H1 (cell line): ENCODE measurements at regions not wholly inside any gene's neighbourhood (a gene's known extent, or its start where the extent isn't known, plus 50 kb on each side); places are given as distances from the start of the nearest gene placed in this dataset.

Experiments used
- CTCF ChIA-PET: fragments of 300-600 bp; sonication (Branson Sonifier 250); formaldehyde crosslinking; loops from one replicate; lab custom pipeline; 2021; ENCODE audit not compliant: partially characterized antibody; lab: Charles Lee
- POLR2A ChIA-PET: fragments of 300-600 bp; sonication (Branson Sonifier 250); formaldehyde crosslinking; loops from one replicate; lab custom pipeline; 2021; ENCODE audit warnings: inconsistent platforms; ENCODE audit not compliant: partially characterized antibody; lab: Charles Lee
- DNase-seq, 2 experiments: peaks; one replicate each; pipeline versions ENCODE4 v3.0.0 to v3.0.0-alpha.2; 2010 to 2022; ENCODE audit warnings: low spot score in 2 of 2, low read depth in 1 of 2, mixed read lengths in 1 of 2
- FAIRE-seq: peaks from 2 replicates; lab custom pipeline; 2011; peaks lifted over from hg19 to GRCh38; lab: Jason Lieb, UNC
- H2AFZ ChIP-seq: 2 replicates; pipeline ENCODE4 v1.8.1; 2012; ENCODE audit warnings: low read length, inconsistent platforms
- H2AK5ac ChIP-seq: 2 replicates; pipeline ENCODE4 v1.6.1; 2013; ENCODE audit warnings: low read depth, low read length
- H2BK120ac ChIP-seq: replicated peaks from 2 replicates; pipeline ENCODE3; 2013; ENCODE audit warnings: low read depth, low read length, inconsistent platforms
- H2BK12ac ChIP-seq: 2 replicates; pipeline ENCODE4 v1.6.1; 2013; ENCODE audit warnings: low read depth, low read length
- H2BK15ac ChIP-seq: 2 replicates; pipeline ENCODE4 v1.6.1; 2013; ENCODE audit warnings: low read length
- H2BK20ac ChIP-seq: 2 replicates; pipeline ENCODE4 v1.6.1; 2013; ENCODE audit warnings: low read length
- H2BK5ac ChIP-seq: 2 replicates; pipeline ENCODE4 v1.6.1; 2013; ENCODE audit warnings: low read depth, low read length
- H3K14ac ChIP-seq: 2 replicates; pipeline ENCODE4 v1.6.1; 2013; ENCODE audit warnings: inconsistent platforms; ENCODE audit not compliant: insufficient read length
- H3K18ac ChIP-seq: 2 replicates; pipeline ENCODE4 v1.6.1; 2013; ENCODE audit warnings: low read length; ENCODE audit errors: extremely low read depth
- H3K23ac ChIP-seq: 2 replicates; pipeline ENCODE4 v1.6.1; 2013; ENCODE audit warnings: inconsistent platforms; ENCODE audit not compliant: insufficient read length
- H3K23me2 ChIP-seq: 2 replicates; pipeline ENCODE4 v1.6.1; 2013; ENCODE audit warnings: low read depth, low read length
- H3K27ac ChIP-seq: 2 replicates; pipeline ENCODE4 v1.6.1; 2011; ENCODE audit warnings: low read depth, low read length, inconsistent platforms
- H3K27me3 ChIP-seq, 4 experiments: replicated peaks in 1 of 4; 1 replicate in 1 of 4; 2 replicates in 3 of 4; pipeline versions ENCODE4 v1.6.1 to v1.8.1; 2011 to 2013; ENCODE audit warnings: low read length in 3 of 4, mild to moderate bottlenecking in 3 of 4, inconsistent platforms in 2 of 4, mixed read lengths in 2 of 4, moderate library complexity in 1 of 4; ENCODE audit not compliant: control insufficient read depth in 3 of 4, insufficient read depth in 3 of 4; ENCODE audit errors: extremely low read depth in 1 of 4
- H3K36me3 ChIP-seq, 4 experiments: 2 replicates each; pipeline versions ENCODE4 v1.6.1 to v1.8.1; 2011 to 2013; ENCODE audit warnings: mild to moderate bottlenecking in 4 of 4, low read length in 3 of 4, moderate library complexity in 2 of 4, control low read depth in 1 of 4, inconsistent platforms in 1 of 4; ENCODE audit not compliant: insufficient read depth in 4 of 4, control insufficient read depth in 2 of 4
- H3K4ac ChIP-seq: replicated peaks from 2 replicates; pipeline ENCODE3; 2013; ENCODE audit warnings: low read length, low read depth, mixed read lengths, inconsistent platforms; ENCODE audit not compliant: insufficient read length
- H3K4me1 ChIP-seq, 4 experiments: replicated peaks in 1 of 4; 1 replicate in 1 of 4; 2 replicates in 3 of 4; pipeline versions ENCODE4 v1.6.1 to v1.8.1; 2011 to 2013; ENCODE audit warnings: low read length in 3 of 4, inconsistent platforms in 2 of 4, mixed read lengths in 1 of 4; ENCODE audit not compliant: insufficient read depth in 4 of 4, control insufficient read depth in 3 of 4
- H3K4me2 ChIP-seq, 2 experiments: 2 replicates each; pipeline versions ENCODE4 v1.6.1 to v1.8.1; 2011 to 2013; ENCODE audit warnings: low read depth in 2 of 2, low read length in 2 of 2, control low read depth in 1 of 2, inconsistent platforms in 1 of 2, mild to moderate bottlenecking in 1 of 2; ENCODE audit not compliant: insufficient read depth in 1 of 2
- H3K4me3 ChIP-seq, 4 experiments: fragments of 200-600, 300-600 bp in 1 of 4; sonication (generic), shearing (Covaris generic), sonication (Bioruptor Twin) in 1 of 4; 2 replicates each; pipeline versions ENCODE4 v1.5.1 to v1.8.1; 2011 to 2016; ENCODE audit warnings: low read length in 4 of 4, low read depth in 3 of 4, control low read depth in 2 of 4, inconsistent platforms in 2 of 4, mild to moderate bottlenecking in 2 of 4, mixed read lengths in 1 of 4, moderate library complexity in 1 of 4; ENCODE audit not compliant: insufficient read depth in 2 of 4; ENCODE audit errors: extremely low read depth in 1 of 4
- H3K56ac ChIP-seq: replicated peaks from 2 replicates; pipeline ENCODE3; 2013; ENCODE audit warnings: low read depth, mild to moderate bottlenecking, mixed read lengths, low read length, inconsistent platforms; ENCODE audit not compliant: insufficient read length
- H3K79me1 ChIP-seq: 2 replicates; pipeline ENCODE4 v1.6.1; 2013; ENCODE audit warnings: low read depth, low read length, control low read depth
- H3K79me2 ChIP-seq, 2 experiments: 2 replicates each; pipeline versions ENCODE4 v1.6.1 to v1.8.1; 2012 to 2013; ENCODE audit warnings: low read length in 2 of 2, mild to moderate bottlenecking in 2 of 2, inconsistent platforms in 1 of 2; ENCODE audit not compliant: insufficient read depth in 2 of 2, control insufficient read depth in 1 of 2
- H3K9ac ChIP-seq, 4 experiments: replicated peaks in 1 of 4; 1 replicate in 1 of 4; 2 replicates in 3 of 4; pipeline versions ENCODE4 v1.6.1 to v1.8.1; 2011 to 2013; ENCODE audit warnings: low read depth in 3 of 4, low read length in 3 of 4, control low read depth in 2 of 4, mild to moderate bottlenecking in 2 of 4, moderate library complexity in 2 of 4, inconsistent platforms in 1 of 4; ENCODE audit errors: extremely low read depth in 1 of 4
- H3K9me3 ChIP-seq, 2 experiments: 2 replicates each; pipeline versions ENCODE4 v1.6.1 to v1.8.1; 2012 to 2013; ENCODE audit warnings: mild to moderate bottlenecking in 2 of 2, moderate library complexity in 2 of 2, control low read depth in 1 of 2, inconsistent platforms in 1 of 2, low read depth in 1 of 2, low read length in 1 of 2, mixed read lengths in 1 of 2; ENCODE audit not compliant: insufficient read depth in 2 of 2
- H4K20me1 ChIP-seq, 2 experiments: replicated peaks in 1 of 2; 2 replicates each; pipeline versions ENCODE3 to v1.8.1; 2011 to 2013; ENCODE audit warnings: inconsistent platforms in 2 of 2, low read length in 2 of 2, mild to moderate bottlenecking in 1 of 2; ENCODE audit not compliant: insufficient read depth in 2 of 2, control insufficient read depth in 1 of 2
- H4K5ac ChIP-seq: 2 replicates; pipeline ENCODE4 v1.6.1; 2013; ENCODE audit warnings: low read length, low read depth, mixed read lengths, inconsistent platforms; ENCODE audit not compliant: insufficient read length
- H4K8ac ChIP-seq: 2 replicates; pipeline ENCODE4 v1.8.0; 2013; ENCODE audit warnings: mild to moderate bottlenecking, moderate library complexity, low read length, inconsistent platforms; ENCODE audit not compliant: insufficient read depth; ENCODE audit errors: extremely low read depth
- H4K91ac ChIP-seq: replicated peaks from 2 replicates; pipeline ENCODE3; 2013; ENCODE audit warnings: low read length, mixed read lengths, inconsistent platforms; ENCODE audit not compliant: insufficient read length
- BACH1 ChIP-seq: IDR thresholded peaks from 2 replicates; pipeline ENCODE4 v1.6.1; 2012; ENCODE audit warnings: low read length, improper control_type of control experiment
- BRCA1 ChIP-seq: IDR thresholded peaks from 2 replicates; pipeline ENCODE4 v1.6.1; 2012; ENCODE audit warnings: low read depth, low read length, improper control_type of control experiment
- EGR1 ChIP-seq: IDR thresholded peaks from 2 replicates; pipeline ENCODE4 v1.6.1; 2011; ENCODE audit warnings: low read depth, low read length, borderline replicate concordance
- FOSL1 ChIP-seq: IDR thresholded peaks from 2 replicates; pipeline ENCODE4 v1.6.1; 2011; ENCODE audit warnings: mild to moderate bottlenecking, low read depth, low read length, moderate library complexity; ENCODE audit not compliant: insufficient read depth
- HDAC6 ChIP-seq: IDR thresholded peaks from one replicate; pipeline ENCODE4 v1.7.1; 2012; ENCODE audit warnings: low read depth, mild to moderate bottlenecking, inconsistent platforms, low read length, moderate library complexity
- JUN ChIP-seq: IDR thresholded peaks from 2 replicates; pipeline ENCODE4 v1.6.1; 2011; ENCODE audit warnings: low read depth, mild to moderate bottlenecking, improper control_type of control experiment, low read length
- MAFK ChIP-seq: IDR thresholded peaks from 2 replicates; pipeline ENCODE4 v1.6.1; 2012; ENCODE audit warnings: low read depth, mild to moderate bottlenecking, improper control_type of control experiment, low read length
- POLR2AphosphoS5 ChIP-seq: IDR thresholded peaks from 2 replicates; pipeline ENCODE4 v1.6.1; 2011; ENCODE audit warnings: low read depth, low read length
- RNF2 ChIP-seq: fragments of 200-900, 300-1000 bp; sonication (generic); IDR thresholded peaks from 2 replicates; pipeline ENCODE4 v1.7.1; 2016; ENCODE audit warnings: borderline replicate concordance, low read depth, mild to moderate bottlenecking, antibody characterized with exemption, low read length; ENCODE audit not compliant: poor library complexity, severe bottlenecking; ENCODE audit errors: missing control alignments
- SIN3A ChIP-seq, 2 experiments: IDR thresholded peaks in 1 of 2; conservative IDR thresholded peaks in 1 of 2; 2 replicates each; pipeline ENCODE4 v1.6.1; 2011 to 2012; ENCODE audit warnings: low read length in 2 of 2, improper control_type of control experiment in 1 of 2, low read depth in 1 of 2, mild to moderate bottlenecking in 1 of 2
- SIX5 ChIP-seq: IDR thresholded peaks from 2 replicates; pipeline ENCODE4 v1.6.1; 2011; ENCODE audit warnings: mild to moderate bottlenecking, low read depth, low read length
- SP2 ChIP-seq: IDR thresholded peaks from 2 replicates; pipeline ENCODE4 v1.6.1; 2012; ENCODE audit warnings: mild to moderate bottlenecking, low read length, inconsistent platforms
- TAF7 ChIP-seq: optimal IDR thresholded peaks from 2 replicates; pipeline ENCODE3; 2011; ENCODE audit warnings: low read depth, mild to moderate bottlenecking, inconsistent platforms, low read length, moderate library complexity, borderline replicate concordance
- TBP ChIP-seq: IDR thresholded peaks from 2 replicates; pipeline ENCODE4 v1.6.1; 2011; ENCODE audit warnings: low read depth, low read length, improper control_type of control experiment
- YY1 ChIP-seq: IDR thresholded peaks from 2 replicates; pipeline ENCODE4 v1.6.1; 2011; ENCODE audit warnings: low read depth, mild to moderate bottlenecking, low read length
- ZNF274 ChIP-seq: IDR thresholded peaks from 2 replicates; pipeline ENCODE4 v1.7.0; 2012; ENCODE audit warnings: low read length, borderline replicate concordance; ENCODE audit errors: extremely low read depth
- WGBS, 2 experiments: shearing (Covaris generic) in 1 of 2; methylation state at CpG; one replicate each; pipeline versions ENCODE4 v1.1.6 to v1.1.7; 2013 to 2015; ENCODE audit warnings: low lambda C conversion rate in 2 of 2, mixed read lengths in 2 of 2, inconsistent platforms in 1 of 2, low coverage in 1 of 2, missing lambda C conversion rate in 1 of 2; ENCODE audit not compliant: insufficient replicate concordance in 2 of 2, insufficient coverage in 1 of 2, insufficient read length in 1 of 2; ENCODE audit errors: extremely low coverage in 1 of 2, missing lambda C conversion rate in 1 of 2; 5-methylcytosine and 5-hydroxymethylcytosine counted together

GRCh38 chr6:166679566-166679965, 52.5 kb upstream of the RPS6KA2 start:
- Histone ChIP-seq H3K79me2 (no peaks in the 10 kb centered on the region), H3K27me3 (no peaks in the 10 kb centered on the region), H3K9me3 (no peaks in the 10 kb centered on the region; a peak in 1 of 4 replicates), H2BK120ac (no peak overlapping the region), H2BK20ac (no peak overlapping the region), H3K56ac (no peak overlapping the region), H2AFZ (no peak overlapping the region), H2BK15ac (no peak overlapping the region), H4K8ac (no peak overlapping the region), H3K23ac (no peak overlapping the region), H3K23me2 (no peaks in the 10 kb centered on the region), H4K91ac (no peak overlapping the region), H2BK12ac (no peak overlapping the region), H2AK5ac (no peak overlapping the region), H4K20me1 (no peaks in the 10 kb centered on the region), H2BK5ac (no peak overlapping the region), H3K36me3 (no peaks in the 10 kb centered on the region), H3K4me3 (no peak overlapping the region), H3K9ac (no peak overlapping the region), H3K4me1 (peaks cover 0 to 2% (median 0%) of the 10 kb centered on the region in 4 experiments; a peak in 1 of 7 replicates), H3K18ac (no peak overlapping the region), H3K4ac (no peak overlapping the region), H4K5ac (no peak overlapping the region), H3K79me1 (no peaks in the 10 kb centered on the region), H3K14ac (no peak overlapping the region), H3K27ac (no peak overlapping the region), H3K4me2 (no peak overlapping the region)
- POLR2A ChIA-PET = no interaction called here
- WGBS, 2 experiments = 92% methylated on average over 22 of the region's 31 CpGs; no CpG with 5 or more reads in 1 of the 2 experiments
- DNase-seq (no peak), FAIRE-seq (no peak)
- CTCF ChIA-PET = interaction anchor here (0.6 to 1.2 kb wide), 5 partner anchors 8 to 346 kb away, joined by 3 read pairs; no protein-coding TSS in a partner anchor
- TF ChIP-seq POLR2AphosphoS5 = no peak
- TF ChIP-seq FOSL1 = no peak
- TF ChIP-seq JUN = no peak
- no peak for TF ChIP-seq MAFK
- no peak for TF ChIP-seq TAF7
- no peak for TF ChIP-seq RNF2
- TF ChIP-seq ZNF274 = no peak
- no peak for TF ChIP-seq HDAC6
- TF ChIP-seq EGR1 = no peak
- no peak for TF ChIP-seq BACH1
- no peak for TF ChIP-seq BRCA1
- TF ChIP-seq SIN3A (conservative IDR thresholded peaks at IDR 0.05 in 1 of 2, IDR thresholded peaks at IDR 0.05 in 1 of 2; ENCODE audit: low read depth in 1 of 2, low read length in 2 of 2) = no peak
- no peak for TF ChIP-seq TBP
- TF ChIP-seq SP2 = no peak
- TF ChIP-seq SIX5 = no peak
- TF ChIP-seq YY1 = no peak
